ENCODE measurements at regions not wholly inside any gene's neighbourhood (a gene's known extent, or its start where the extent isn't known, plus 50 kb on each side); places are given as distances from the start of the nearest gene placed in this dataset.

GRCh38 chr11:113546757-113547507, 71.7 kb upstream of the DRD2 start:
- H3K4me3 ChIP-seq (ENCODE audit: low read depth, low read length, poor library complexity, severe bottlenecking) = no peak overlapping the region
- H2AFZ ChIP-seq (ENCODE audit: low read length) = no peak overlapping the region
- no peak overlapping the region for H3K27ac ChIP-seq (ENCODE audit: low read depth, low read length, poor library complexity, severe bottlenecking)
- no peaks in the 10 kb centered on the region for H3K79me2 ChIP-seq (ENCODE audit: insufficient read depth, low read depth, low read length)
- no peaks in the 10 kb centered on the region for H3K36me3 ChIP-seq (ENCODE audit: insufficient read depth, low read length)
- no peak for TF ChIP-seq EZH2phosphoT487 (IDR thresholded peaks at IDR 0.05; ENCODE audit: borderline replicate concordance, low read depth, low read length)
- TF ChIP-seq, protein P1, sequence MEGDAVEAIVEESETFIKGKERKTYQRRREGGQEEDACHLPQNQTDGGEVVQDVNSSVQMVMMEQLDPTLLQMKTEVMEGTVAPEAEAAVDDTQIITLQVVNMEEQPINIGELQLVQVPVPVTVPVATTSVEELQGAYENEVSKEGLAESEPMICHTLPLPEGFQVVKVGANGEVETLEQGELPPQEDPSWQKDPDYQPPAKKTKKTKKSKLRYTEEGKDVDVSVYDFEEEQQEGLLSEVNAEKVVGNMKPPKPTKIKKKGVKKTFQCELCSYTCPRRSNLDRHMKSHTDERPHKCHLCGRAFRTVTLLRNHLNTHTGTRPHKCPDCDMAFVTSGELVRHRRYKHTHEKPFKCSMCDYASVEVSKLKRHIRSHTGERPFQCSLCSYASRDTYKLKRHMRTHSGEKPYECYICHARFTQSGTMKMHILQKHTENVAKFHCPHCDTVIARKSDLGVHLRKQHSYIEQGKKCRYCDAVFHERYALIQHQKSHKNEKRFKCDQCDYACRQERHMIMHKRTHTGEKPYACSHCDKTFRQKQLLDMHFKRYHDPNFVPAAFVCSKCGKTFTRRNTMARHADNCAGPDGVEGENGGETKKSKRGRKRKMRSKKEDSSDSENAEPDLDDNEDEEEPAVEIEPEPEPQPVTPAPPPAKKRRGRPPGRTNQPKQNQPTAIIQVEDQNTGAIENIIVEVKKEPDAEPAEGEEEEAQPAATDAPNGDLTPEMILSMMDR (conservative IDR thresholded peaks at IDR 0.05; ENCODE audit: low read length) = no peak
- H3K9me3 ChIP-seq (ENCODE audit: low read length) = no peaks in the 10 kb centered on the region
- BruUV-seq (replicated peaks) = no TSS peak
- no peaks in the 10 kb centered on the region for H3K4me1 ChIP-seq (ENCODE audit: insufficient read depth, low read length, poor library complexity, severe bottlenecking)
- intact Hi-C loops (cut with micrococcal nuclease; ENCODE audit: unreplicated experiment) = no loop called here
- DNase-seq (ENCODE audit: low spot score) = no peak
- POLR2A ChIA-PET = no interaction called here
- no peak overlapping the region for H3K4me2 ChIP-seq (ENCODE audit: low read length)
- no peaks in the 10 kb centered on the region for H3K9me2 ChIP-seq (ENCODE audit: insufficient read depth, low read length)
- CTCF ChIA-PET (ENCODE audit: unreplicated experiment) = no interaction called here
- H4K20me1 ChIP-seq (ENCODE audit: insufficient read depth, low read length) = no peaks in the 10 kb centered on the region

DNA sequence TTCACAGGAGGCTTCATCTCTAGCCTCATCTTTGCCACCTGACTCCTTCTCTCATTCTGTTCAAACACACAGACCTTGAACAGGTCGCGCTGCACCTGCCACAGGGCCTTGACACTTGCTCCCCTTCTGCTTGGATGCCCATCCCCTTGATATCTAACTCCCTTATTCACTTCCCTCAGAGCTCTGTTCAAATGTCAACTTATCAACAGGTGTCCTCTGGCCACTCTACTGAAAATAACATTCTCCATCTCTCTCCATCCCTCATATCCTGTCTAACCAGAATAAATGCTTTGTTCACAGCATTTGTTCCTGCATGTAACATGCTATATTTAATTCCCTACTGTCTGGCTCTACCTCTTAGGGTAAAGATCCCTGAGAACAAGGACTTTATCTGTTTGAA, 67.2 kb upstream of the DRD2 start:
- BruUV-seq (replicated peaks) = no TSS peak
- Histone ChIP-seq H3K79me2 (ENCODE audit: insufficient read depth, low read depth, low read length) (no peaks in the 10 kb centered on the region), H3K4me2 (ENCODE audit: low read length) (no peak overlapping the region), H4K20me1 (ENCODE audit: insufficient read depth, low read length) (no peaks in the 10 kb centered on the region), H3K9me3 (ENCODE audit: low read length) (no peaks in the 10 kb centered on the region), H2AFZ (ENCODE audit: low read length) (no peak overlapping the region), H3K36me3 (ENCODE audit: insufficient read depth, low read length) (no peaks in the 10 kb centered on the region), H3K27ac (ENCODE audit: low read depth, low read length, poor library complexity, severe bottlenecking) (no peak overlapping the region), H3K4me3 (ENCODE audit: low read depth, low read length, poor library complexity, severe bottlenecking) (no peak overlapping the region), H3K9me2 (ENCODE audit: insufficient read depth, low read length) (no peaks in the 10 kb centered on the region), H3K4me1 (ENCODE audit: insufficient read depth, low read length, poor library complexity, severe bottlenecking) (no peaks in the 10 kb centered on the region)
- TF ChIP-seq, protein P1 (conservative IDR thresholded peaks at IDR 0.05; ENCODE audit: low read length) = no peak
- no peak for TF ChIP-seq EZH2phosphoT487 (IDR thresholded peaks at IDR 0.05; ENCODE audit: borderline replicate concordance, low read depth, low read length)
- DNase-seq (ENCODE audit: low spot score) = no peak
- CTCF ChIA-PET (ENCODE audit: unreplicated experiment) = no interaction called here
- intact Hi-C loops (cut with micrococcal nuclease; ENCODE audit: unreplicated experiment) = no loop called here
- POLR2A ChIA-PET = no interaction called here

All from OCI-LY7 (cell line).